ENCODE measurements at regions not wholly inside any gene's neighbourhood (a gene's known extent, or its start where the extent isn't known, plus 50 kb on each side); places are given as distances from the start of the nearest gene placed in this dataset.

GRCh38 chr2:9790702-9791225, 52.5 kb upstream of the TAF1B start:
- Mint-ChIP-seq H3K36me3 (no peaks in the 10 kb centered on the region), H3K27ac (peak overlapping the region in 2 of 7 donors; percentile 33 to 77), H3K4me3 (no peak overlapping the region), H3K9me3 (peaks cover 4 to 20% (median 18%) of the 10 kb centered on the region in 7 donors), H3K4me1 (peaks cover 16% of the 10 kb centered on the region), H3K27me3 (ENCODE audit: low read depth in 3 of 3) (peaks cover 9 to 30% (median 18%) of the 10 kb centered on the region in 3 donors)
- DNase-seq, result no peak
- Histone ChIP-seq H3K27me3 (ENCODE audit: control insufficient read depth in 2 of 2, insufficient read depth in 2 of 2, low read length in 2 of 2) (peaks cover 0 to 4% of the 10 kb centered on the region in 2 donors), H3K4me2 (replicated peaks; ENCODE audit: extremely low read depth, low read length, poor library complexity, severe bottlenecking) (no peak overlapping the region), H3K4me1 (ENCODE audit: control insufficient read depth in 1 of 2, insufficient read depth in 2 of 2, low read length in 2 of 2) (peaks cover 13 to 16% of the 10 kb centered on the region in 2 donors), H4K20me1 (ENCODE audit: insufficient read depth, low read length) (no peaks in the 10 kb centered on the region), H2AFZ (ENCODE audit: insufficient read depth, low read depth, low read length, poor library complexity, severe bottlenecking) (no peak overlapping the region), H3K27ac (ENCODE audit: low read depth in 1 of 2, low read length in 2 of 2) (no peak overlapping the region), H3K4me3 (replicated peaks in 1 of 3; ENCODE audit: low read depth in 2 of 3, low read length in 3 of 3) (no peak overlapping the region), H3K36me3 (replicated peaks in 1 of 2; ENCODE audit: control insufficient read depth in 1 of 2, insufficient read depth in 2 of 2, low read length in 2 of 2) (no peaks in the 10 kb centered on the region), H3K9me3 (replicated peaks in 1 of 2; ENCODE audit: control insufficient read depth in 1 of 2, insufficient read depth in 1 of 2, low read length in 2 of 2) (peaks cover 8 to 16% of the 10 kb centered on the region in 2 donors), H3K9ac (ENCODE audit: insufficient read depth, low read length, poor library complexity, severe bottlenecking) (no peak overlapping the region), H3K79me2 (ENCODE audit: insufficient read depth, low read length) (no peaks in the 10 kb centered on the region)
- WGBS (ENCODE audit: insufficient coverage), result 94% methylated on average over 5 of the region's 8 CpGs
- intact Hi-C loops (cut with micrococcal nuclease), result no loop called here
- TF ChIP-seq CTCF (IDR thresholded peaks at IDR 0.05), result no peak

- peaks cover 4 to 20% (median 18%) of the 10 kb centered on the region in 7 donors for H3K9me3 Mint-ChIP-seq
- H3K36me3 ChIP-seq (replicated peaks in 1 of 2; ENCODE audit: control insufficient read depth in 1 of 2, insufficient read depth in 2 of 2, low read length in 2 of 2), result no peaks in the 10 kb centered on the region
- peaks cover 8 to 16% of the 10 kb centered on the region in 2 donors for H3K9me3 ChIP-seq (replicated peaks in 1 of 2; ENCODE audit: control insufficient read depth in 1 of 2, insufficient read depth in 1 of 2, low read length in 2 of 2)
- H3K27ac Mint-ChIP-seq, result peak overlapping the region in 2 of 7 donors; percentile 5 to 54
- no peaks in the 10 kb centered on the region for H4K20me1 ChIP-seq (ENCODE audit: insufficient read depth, low read length)
- H3K4me3 Mint-ChIP-seq, result no peak overlapping the region
- H3K27me3 ChIP-seq (ENCODE audit: control insufficient read depth in 2 of 2, insufficient read depth in 2 of 2, low read length in 2 of 2), result peaks cover 0 to 4% of the 10 kb centered on the region in 2 donors
- H3K4me3 ChIP-seq (replicated peaks in 1 of 3; ENCODE audit: low read depth in 2 of 3, low read length in 3 of 3), result no peak overlapping the region
- no peak overlapping the region for H3K9ac ChIP-seq (ENCODE audit: insufficient read depth, low read length, poor library complexity, severe bottlenecking)
- H3K27ac ChIP-seq (ENCODE audit: low read depth in 1 of 2, low read length in 2 of 2), result no peak overlapping the region
- no peaks in the 10 kb centered on the region for H3K36me3 Mint-ChIP-seq
- peaks cover 17 to 25% of the 10 kb centered on the region in 2 donors for H3K4me1 ChIP-seq (ENCODE audit: control insufficient read depth in 1 of 2, insufficient read depth in 2 of 2, low read length in 2 of 2)
- no peaks in the 10 kb centered on the region for H3K79me2 ChIP-seq (ENCODE audit: insufficient read depth, low read length)
- no peak for TF ChIP-seq CTCF (IDR thresholded peaks at IDR 0.05)
- no peak for DNase-seq
- H2AFZ ChIP-seq (ENCODE audit: insufficient read depth, low read depth, low read length, poor library complexity, severe bottlenecking), result no peak overlapping the region
- H3K4me2 ChIP-seq (replicated peaks; ENCODE audit: extremely low read depth, low read length, poor library complexity, severe bottlenecking), result no peak overlapping the region
- intact Hi-C loops (cut with micrococcal nuclease), result no loop called here
- H3K27me3 Mint-ChIP-seq (ENCODE audit: low read depth in 3 of 3), result peaks cover 9 to 23% (median 17%) of the 10 kb centered on the region in 3 donors
- 73% methylated on average over 4 of the region's 4 CpGs for WGBS (ENCODE audit: insufficient coverage)
- peaks cover 22% of the 10 kb centered on the region for H3K4me1 Mint-ChIP-seq
These were observed 51.6 kb upstream of the TAF1B start for GRCh38 chr2:9791711-9792110.
